Peyer's patch (tissue), 4 donors: ENCODE measurements at regions not wholly inside any gene's neighbourhood (a gene's known extent, or its start where the extent isn't known, plus 50 kb on each side); places are given as distances from the start of the nearest gene placed in this dataset.

Experiments used
- POLR2A ChIP-seq, 2 donors: fragments of 450-650 bp; IDR thresholded peaks; one replicate each; pipeline ENCODE4 v1.5.1; 2017; ENCODE audit warnings: antibody characterized with exemption in 2 of 2, mild to moderate bottlenecking in 2 of 2, moderate library complexity in 2 of 2
- TF ChIP-seq, protein P1 (sequence below), 6 experiments: fragments of 450-650 bp in 4 of 6; fragments of 200-600 bp in 2 of 6; sonication (generic) in 1 of 6; IDR thresholded peaks; one replicate each; pipeline ENCODE4 v1.5.1; 2017 to 2019; ENCODE audit warnings: antibody characterized with exemption in 6 of 6, mild to moderate bottlenecking in 3 of 6, moderate library complexity in 1 of 6

DNA sequence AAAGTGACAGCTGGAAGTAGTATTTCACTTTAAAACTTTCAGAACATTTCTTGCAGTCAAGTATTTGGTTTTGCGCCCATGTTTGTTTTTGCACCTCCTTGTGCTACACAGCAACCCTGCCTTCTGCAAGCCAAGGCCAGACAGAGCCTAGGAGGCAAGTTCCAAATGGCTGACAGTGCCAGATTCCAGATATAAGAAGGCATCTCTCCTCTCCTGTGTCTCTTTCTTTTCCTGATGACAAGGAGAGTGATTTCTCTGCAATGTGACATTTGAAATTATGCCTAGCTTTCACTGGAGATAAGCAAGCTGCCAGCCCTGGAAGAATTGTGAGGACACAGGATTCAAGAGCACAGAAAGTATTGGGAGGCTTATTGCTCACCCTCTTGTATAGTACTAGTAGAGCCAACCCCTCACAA, 149.1 kb upstream of the TENT5A start:
- TF ChIP-seq POLR2A (IDR thresholded peaks at IDR 0.05), result no peak
- TF ChIP-seq, protein P1, sequence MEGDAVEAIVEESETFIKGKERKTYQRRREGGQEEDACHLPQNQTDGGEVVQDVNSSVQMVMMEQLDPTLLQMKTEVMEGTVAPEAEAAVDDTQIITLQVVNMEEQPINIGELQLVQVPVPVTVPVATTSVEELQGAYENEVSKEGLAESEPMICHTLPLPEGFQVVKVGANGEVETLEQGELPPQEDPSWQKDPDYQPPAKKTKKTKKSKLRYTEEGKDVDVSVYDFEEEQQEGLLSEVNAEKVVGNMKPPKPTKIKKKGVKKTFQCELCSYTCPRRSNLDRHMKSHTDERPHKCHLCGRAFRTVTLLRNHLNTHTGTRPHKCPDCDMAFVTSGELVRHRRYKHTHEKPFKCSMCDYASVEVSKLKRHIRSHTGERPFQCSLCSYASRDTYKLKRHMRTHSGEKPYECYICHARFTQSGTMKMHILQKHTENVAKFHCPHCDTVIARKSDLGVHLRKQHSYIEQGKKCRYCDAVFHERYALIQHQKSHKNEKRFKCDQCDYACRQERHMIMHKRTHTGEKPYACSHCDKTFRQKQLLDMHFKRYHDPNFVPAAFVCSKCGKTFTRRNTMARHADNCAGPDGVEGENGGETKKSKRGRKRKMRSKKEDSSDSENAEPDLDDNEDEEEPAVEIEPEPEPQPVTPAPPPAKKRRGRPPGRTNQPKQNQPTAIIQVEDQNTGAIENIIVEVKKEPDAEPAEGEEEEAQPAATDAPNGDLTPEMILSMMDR (IDR thresholded peaks at IDR 0.05), result no peak
